HUES48 (cell line): ENCODE measurements at regions not wholly inside any gene's neighbourhood (a gene's known extent, or its start where the extent isn't known, plus 50 kb on each side); places are given as distances from the start of the nearest gene placed in this dataset.

ENCODE experiments used
- H3K27ac ChIP-seq: one replicate; pipeline ENCODE4 v1.7.0; 2013; ENCODE audit warnings: low read depth, low read length, inconsistent platforms
- H3K27me3 ChIP-seq: 2 replicates; pipeline ENCODE4 v1.6.1; 2013; ENCODE audit warnings: mild to moderate bottlenecking, low read length; ENCODE audit not compliant: control insufficient read depth, insufficient read depth
- H3K36me3 ChIP-seq: 2 replicates; pipeline ENCODE4 v1.6.1; 2013; ENCODE audit warnings: low read length; ENCODE audit not compliant: control insufficient read depth, insufficient read depth
- H3K4me1 ChIP-seq: 2 replicates; pipeline ENCODE4 v1.6.1; 2013; ENCODE audit warnings: mild to moderate bottlenecking, low read length; ENCODE audit not compliant: control insufficient read depth, insufficient read depth
- H3K4me3 ChIP-seq: 2 replicates; pipeline ENCODE4 v1.5.1; 2013; ENCODE audit warnings: mild to moderate bottlenecking, low read depth, low read length
- H3K9ac ChIP-seq: 2 replicates; pipeline ENCODE4 v1.6.1; 2013; ENCODE audit warnings: mild to moderate bottlenecking, low read depth, low read length, moderate library complexity
- H3K9me3 ChIP-seq: 2 replicates; pipeline ENCODE4 v1.6.1; 2013; ENCODE audit warnings: low read length; ENCODE audit not compliant: control insufficient read depth, insufficient read depth

DNA sequence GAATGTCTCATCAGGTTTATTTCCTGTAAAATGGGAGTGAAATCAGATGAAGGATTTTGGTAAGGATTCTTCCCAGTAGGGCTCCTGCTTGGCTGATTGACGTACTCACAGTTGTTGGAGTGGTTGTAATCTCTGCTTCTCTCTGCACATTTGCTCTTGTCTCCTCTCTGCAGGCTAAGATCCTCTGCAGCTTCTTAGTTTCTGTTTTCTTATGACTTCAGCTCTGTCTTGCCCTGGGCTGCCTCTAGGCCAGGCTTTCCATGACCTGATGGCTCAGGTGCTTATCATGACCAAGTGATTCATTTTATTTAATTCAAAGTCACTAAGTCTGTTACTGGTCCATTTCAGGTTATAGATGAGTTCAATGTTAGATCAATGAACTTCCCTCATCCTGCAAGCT is 394.5 kb upstream of the DDHD1 start:
- Histone ChIP-seq H3K36me3 (no peaks in the 10 kb centered on the region), H3K9ac (no peak overlapping the region), H3K9me3 (no peaks in the 10 kb centered on the region), H3K27ac (no peak overlapping the region), H3K4me1 (no peaks in the 10 kb centered on the region), H3K27me3 (no peaks in the 10 kb centered on the region), H3K4me3 (no peak overlapping the region)

DNA sequence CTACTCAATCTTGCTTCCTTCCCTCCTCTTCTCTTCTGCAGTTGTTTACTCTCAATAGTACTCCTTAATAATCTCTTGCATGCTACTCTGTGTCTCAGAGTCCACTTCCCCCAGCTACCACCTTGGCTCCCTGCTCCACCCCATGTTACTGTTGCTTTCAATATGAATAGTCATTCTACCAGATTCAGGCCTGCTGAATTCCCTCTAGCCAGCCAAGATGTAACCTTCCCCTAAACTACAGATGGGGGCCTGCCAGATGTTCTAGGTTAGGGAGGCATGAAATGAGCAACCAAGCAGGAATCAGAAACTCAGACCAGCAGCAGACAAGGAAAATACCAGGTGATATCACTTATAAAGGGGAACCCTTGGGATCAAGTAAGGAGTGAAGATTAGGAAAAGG is 392.1 kb upstream of the DDHD1 start:
- no peak overlapping the region for H3K27ac ChIP-seq
- H3K9ac ChIP-seq, result no peak overlapping the region
- no peaks in the 10 kb centered on the region for H3K27me3 ChIP-seq
- no peak overlapping the region for H3K4me3 ChIP-seq
- H3K4me1 ChIP-seq, result no peaks in the 10 kb centered on the region
- no peaks in the 10 kb centered on the region for H3K9me3 ChIP-seq
- no peaks in the 10 kb centered on the region for H3K36me3 ChIP-seq

GRCh38 chr14:53542732-53543131 is 389.6 kb upstream of the DDHD1 start:
- H3K4me3 ChIP-seq, result no peak overlapping the region
- no peaks in the 10 kb centered on the region for H3K36me3 ChIP-seq
- H3K9me3 ChIP-seq, result no peaks in the 10 kb centered on the region
- H3K27ac ChIP-seq, result no peak overlapping the region
- 0 out of 2 replicates have a peak, but pooled peaks cover 2% of the 10 kb centered on the region for H3K4me1 ChIP-seq
- no peak overlapping the region for H3K9ac ChIP-seq
- H3K27me3 ChIP-seq, result no peaks in the 10 kb centered on the region

- no peak overlapping the region for H3K27ac ChIP-seq
- 0 out of 2 replicates have a peak, but pooled peaks cover 2% of the 10 kb centered on the region for H3K4me1 ChIP-seq
- no peaks in the 10 kb centered on the region for H3K9me3 ChIP-seq
- H3K36me3 ChIP-seq, result no peaks in the 10 kb centered on the region
- H3K4me3 ChIP-seq, result no peak overlapping the region
- H3K9ac ChIP-seq, result no peak overlapping the region
- no peaks in the 10 kb centered on the region for H3K27me3 ChIP-seq
Measured at GRCh38 chr14:53541411-53541810, 388.3 kb upstream of the DDHD1 start.

DNA sequence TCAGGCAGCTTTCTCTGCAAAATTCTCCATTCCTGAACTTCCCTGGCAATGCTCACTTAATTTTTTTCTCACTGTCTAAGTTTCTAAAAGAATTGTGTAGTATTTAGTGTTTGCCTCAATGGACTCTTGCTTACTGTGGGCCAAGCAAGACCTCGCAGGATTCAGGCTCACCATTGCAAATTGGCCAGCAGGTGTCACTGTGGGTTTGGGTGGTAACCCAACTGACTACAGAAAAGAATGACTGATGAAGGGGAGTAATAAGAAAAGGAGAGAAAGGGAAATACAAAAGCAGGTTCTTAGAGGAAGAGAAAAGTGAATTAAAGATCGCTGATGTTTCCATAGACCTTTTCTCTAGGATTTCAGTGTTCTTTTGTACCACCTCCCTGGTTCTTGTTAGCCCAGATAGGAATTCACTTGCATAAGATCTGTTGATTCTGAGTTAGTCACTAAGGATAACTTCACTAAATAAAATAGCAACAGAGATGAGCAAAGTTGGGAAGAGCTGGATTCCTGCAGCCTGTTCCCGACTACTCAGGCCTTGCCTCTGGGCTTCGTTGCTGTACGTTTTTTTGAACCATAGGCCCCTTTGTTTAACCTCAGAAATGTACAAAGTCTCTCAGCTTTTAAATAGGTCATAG is 386.5 kb upstream of the DDHD1 start:
- no peaks in the 10 kb centered on the region for H3K9me3 ChIP-seq
- H3K27me3 ChIP-seq, result no peaks in the 10 kb centered on the region
- H3K36me3 ChIP-seq, result no peaks in the 10 kb centered on the region
- H3K4me3 ChIP-seq, result no peak overlapping the region
- H3K9ac ChIP-seq, result no peak overlapping the region
- H3K4me1 ChIP-seq, result 0 out of 2 replicates have a peak, but pooled peaks cover 2% of the 10 kb centered on the region
- H3K27ac ChIP-seq, result no peak overlapping the region

- Histone ChIP-seq H3K4me3 (no peak overlapping the region), H3K27ac (no peak overlapping the region), H3K36me3 (no peaks in the 10 kb centered on the region), H3K27me3 (no peaks in the 10 kb centered on the region), H3K9me3 (no peaks in the 10 kb centered on the region), H3K4me1 (0 out of 2 replicates have a peak, but pooled peaks cover 2% of the 10 kb centered on the region), H3K9ac (no peak overlapping the region)
Measured at GRCh38 chr14:53538316-53538881, 385.3 kb upstream of the DDHD1 start.

GRCh38 chr14:53537422-53538315 is 384.5 kb upstream of the DDHD1 start:
- H3K27ac ChIP-seq, result no peak overlapping the region
- no peaks in the 10 kb centered on the region for H3K9me3 ChIP-seq
- no peaks in the 10 kb centered on the region for H3K36me3 ChIP-seq
- no peak overlapping the region for H3K9ac ChIP-seq
- H3K4me1 ChIP-seq, result 0 out of 2 replicates have a peak, but pooled peaks cover 2% of the 10 kb centered on the region
- H3K27me3 ChIP-seq, result no peaks in the 10 kb centered on the region
- H3K4me3 ChIP-seq, result no peak overlapping the region

- Histone ChIP-seq H3K9ac (no peak overlapping the region), H3K4me1 (0 out of 2 replicates have a peak, but pooled peaks cover 2% of the 10 kb centered on the region), H3K27ac (no peak overlapping the region), H3K4me3 (no peak overlapping the region), H3K9me3 (no peaks in the 10 kb centered on the region), H3K36me3 (no peaks in the 10 kb centered on the region), H3K27me3 (no peaks in the 10 kb centered on the region)
Measured at GRCh38 chr14:53536446-53536845, 383.3 kb upstream of the DDHD1 start.

- no peaks in the 10 kb centered on the region for H3K27me3 ChIP-seq
- H3K27ac ChIP-seq, result no peak overlapping the region
- H3K4me3 ChIP-seq, result no peak overlapping the region
- H3K9me3 ChIP-seq, result no peaks in the 10 kb centered on the region
- 0 out of 2 replicates have a peak, but pooled peaks cover 2% of the 10 kb centered on the region for H3K4me1 ChIP-seq
- H3K36me3 ChIP-seq, result no peaks in the 10 kb centered on the region
- H3K9ac ChIP-seq, result no peak overlapping the region
Measured at GRCh38 chr14:53534841-53535240, 381.7 kb upstream of the DDHD1 start.

GRCh38 chr14:53533384-53533970 is 380.4 kb upstream of the DDHD1 start:
- H3K9ac ChIP-seq, result no peak overlapping the region
- H3K27ac ChIP-seq, result no peak overlapping the region

More at GRCh38 chr14:53533384-53533970, 380.4 kb upstream of the DDHD1 start:
- Histone ChIP-seq H3K4me3 (no peak overlapping the region), H3K27me3 (no peaks in the 10 kb centered on the region), H3K4me1 (no peaks in the 10 kb centered on the region), H3K36me3 (no peaks in the 10 kb centered on the region), H3K9me3 (no peaks in the 10 kb centered on the region)
